Right cardiac atrium (tissue), 5 donors: ENCODE measurements at regions not wholly inside any gene's neighbourhood (a gene's known extent, or its start where the extent isn't known, plus 50 kb on each side); places are given as distances from the start of the nearest gene placed in this dataset.

Experiments
- ATAC-seq, 2 donors: fragments of 200-7000 bp; cut with Tn5 transposase; one replicate each; pipeline versions ENCODE4 v1.8.0 to v1.9.1; 2020; ENCODE audit warnings: moderate library complexity in 2 of 2, mild to moderate bottlenecking in 1 of 2
- DNase-seq, 3 donors: peaks; one replicate each; pipeline ENCODE4 v3.0.0-alpha.2; 2020
- H3K27ac ChIP-seq: one replicate; pipeline ENCODE4 v1.5.1; 2013; ENCODE audit warnings: mild to moderate bottlenecking, low read length, control low read depth, moderate library complexity
- H3K27me3 ChIP-seq: one replicate; pipeline ENCODE4 v1.6.1; 2013; ENCODE audit not compliant: control insufficient read depth, insufficient read depth
- H3K4me1 ChIP-seq: one replicate; pipeline ENCODE4 v1.6.1; 2013; ENCODE audit warnings: low read length; ENCODE audit not compliant: control insufficient read depth, insufficient read depth
- H3K4me3 ChIP-seq: one replicate; pipeline ENCODE4 v1.5.1; 2013; ENCODE audit warnings: low read length, control low read depth
- H3K9me3 ChIP-seq: one replicate; pipeline ENCODE4 v1.6.1; 2013; ENCODE audit warnings: low read length; ENCODE audit not compliant: control insufficient read depth
- WGBS: extraction: QIAGEN DNeasy Blood & Tissue Kit; methylation state at CpG from one replicate; pipeline ENCODE4 v1.1.7; 2013; 5-methylcytosine and 5-hydroxymethylcytosine counted together
- intact Hi-C, 4 donors: fragments of 100-400 bp; cut with DNase I; formaldehyde crosslinking; loops; one replicate each; pipeline versions ENCODE4 v1.11.0 to v1.14.0; 2022 to 2023
- donor health status: healthy with polysubstance abuse.
- donor health status: DM: no; HTN: yes; CAD: no.
- donor health status: DM: no; HTN: no; CAD: no.
- donor health status: DM: no; HTN: yes; CAD: no; lungs with severe emphysema.
- donor health status: DM: yes; HTN: yes; CAD: no.

DNA sequence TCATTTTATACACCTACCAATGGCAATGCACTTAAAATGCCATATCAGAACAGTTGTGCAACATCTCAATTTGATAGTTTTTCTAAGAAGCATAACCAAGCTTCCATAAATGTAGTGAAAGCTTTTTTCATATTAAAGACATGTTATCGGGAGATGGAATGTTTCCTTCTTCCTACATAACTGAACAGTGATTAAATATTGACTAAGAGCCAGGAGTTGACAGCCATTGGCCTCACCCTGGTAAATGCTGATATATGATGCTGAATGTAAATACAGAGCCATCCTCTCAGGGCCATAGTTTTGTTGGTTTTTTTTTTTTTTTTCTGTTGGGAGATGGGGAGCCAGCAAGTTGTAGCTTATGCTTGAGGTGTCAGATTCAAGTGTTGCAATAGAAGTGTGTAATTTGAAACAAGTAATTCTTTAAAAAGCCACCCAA lies 203.3 kb upstream of the IL12A start:
- no peaks in the 10 kb centered on the region for H3K9me3 ChIP-seq
- DNase-seq, result no peak
- H3K4me1 ChIP-seq, result peaks cover 3% of the 10 kb centered on the region
- ATAC-seq, result no peak
- 43% methylated on average over 1 of the region's 1 CpG for WGBS
- intact Hi-C loops, result no loop called here
- no peak overlapping the region for H3K27ac ChIP-seq
- H3K27me3 ChIP-seq, result no peaks in the 10 kb centered on the region
- no peak overlapping the region for H3K4me3 ChIP-seq

- Histone ChIP-seq H3K27ac (no peak overlapping the region), H3K9me3 (no peaks in the 10 kb centered on the region), H3K4me1 (peaks cover 5% of the 10 kb centered on the region), H3K4me3 (no peak overlapping the region), H3K27me3 (no peaks in the 10 kb centered on the region)
- DNase-seq, result no peak
- intact Hi-C loops, result no loop called here
- WGBS, result 90% methylated on average over 9 of the region's 9 CpGs
- no peak for ATAC-seq
Measured at GRCh38 chr3:159786489-159787177, 202.0 kb upstream of the IL12A start.

DNA sequence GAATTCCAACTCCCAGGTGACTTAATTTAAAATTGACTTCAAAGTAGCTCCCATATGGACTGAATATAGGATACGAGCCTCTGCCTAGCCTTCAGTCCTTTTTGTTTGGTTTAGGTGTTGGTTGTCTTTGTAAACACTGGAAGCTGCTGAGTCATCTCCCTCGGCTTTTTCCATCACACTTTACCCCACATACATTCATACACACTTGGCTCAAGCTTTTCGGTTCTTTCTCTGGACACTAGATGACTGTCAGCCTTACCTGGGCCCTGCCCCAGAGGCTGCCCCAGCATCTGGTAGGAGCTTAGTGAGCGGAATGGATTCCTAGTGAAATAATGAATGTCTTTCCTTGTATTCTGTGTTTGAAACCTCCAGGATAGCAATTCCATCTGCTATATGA lies 201.5 kb upstream of the IL12A start:
- Histone ChIP-seq H3K4me3 (no peak overlapping the region), H3K9me3 (no peaks in the 10 kb centered on the region), H3K27me3 (no peaks in the 10 kb centered on the region), H3K27ac (peak overlapping the region; percentile 42), H3K4me1 (peaks cover 5% of the 10 kb centered on the region)
- ATAC-seq (peak; percentile 30 to 37), DNase-seq (no peak)
- intact Hi-C loops, result no loop called here
- 70% methylated on average over 4 of the region's 4 CpGs for WGBS

- DNase-seq (peak in 1 of 3 donors; percentile 28), ATAC-seq (peak in 1 of 2 donors; percentile 58)
- intact Hi-C loops, result no loop called here
- Histone ChIP-seq H3K27me3 (no peaks in the 10 kb centered on the region), H3K27ac (no peak overlapping the region), H3K4me3 (no peak overlapping the region), H3K9me3 (no peaks in the 10 kb centered on the region), H3K4me1 (peaks cover 5% of the 10 kb centered on the region)
- 60% methylated on average over 5 of the region's 5 CpGs for WGBS
Measured at GRCh38 chr3:159787794-159788205, 200.8 kb upstream of the IL12A start.

GRCh38 chr3:159788291-159788690 lies 200.3 kb upstream of the IL12A start:
- Histone ChIP-seq H3K9me3 (no peaks in the 10 kb centered on the region), H3K4me1 (peaks cover 5% of the 10 kb centered on the region), H3K27me3 (no peaks in the 10 kb centered on the region), H3K4me3 (no peak overlapping the region), H3K27ac (no peak overlapping the region)
- WGBS, result 55% methylated on average over 3 of the region's 3 CpGs
- ATAC-seq (no peak), DNase-seq (no peak)
- intact Hi-C loops, result no loop called here

GRCh38 chr3:159789017-159789416 lies 199.6 kb upstream of the IL12A start:
- peaks cover 5% of the 10 kb centered on the region for H3K4me1 ChIP-seq
- intact Hi-C loops, result no loop called here

DNA sequence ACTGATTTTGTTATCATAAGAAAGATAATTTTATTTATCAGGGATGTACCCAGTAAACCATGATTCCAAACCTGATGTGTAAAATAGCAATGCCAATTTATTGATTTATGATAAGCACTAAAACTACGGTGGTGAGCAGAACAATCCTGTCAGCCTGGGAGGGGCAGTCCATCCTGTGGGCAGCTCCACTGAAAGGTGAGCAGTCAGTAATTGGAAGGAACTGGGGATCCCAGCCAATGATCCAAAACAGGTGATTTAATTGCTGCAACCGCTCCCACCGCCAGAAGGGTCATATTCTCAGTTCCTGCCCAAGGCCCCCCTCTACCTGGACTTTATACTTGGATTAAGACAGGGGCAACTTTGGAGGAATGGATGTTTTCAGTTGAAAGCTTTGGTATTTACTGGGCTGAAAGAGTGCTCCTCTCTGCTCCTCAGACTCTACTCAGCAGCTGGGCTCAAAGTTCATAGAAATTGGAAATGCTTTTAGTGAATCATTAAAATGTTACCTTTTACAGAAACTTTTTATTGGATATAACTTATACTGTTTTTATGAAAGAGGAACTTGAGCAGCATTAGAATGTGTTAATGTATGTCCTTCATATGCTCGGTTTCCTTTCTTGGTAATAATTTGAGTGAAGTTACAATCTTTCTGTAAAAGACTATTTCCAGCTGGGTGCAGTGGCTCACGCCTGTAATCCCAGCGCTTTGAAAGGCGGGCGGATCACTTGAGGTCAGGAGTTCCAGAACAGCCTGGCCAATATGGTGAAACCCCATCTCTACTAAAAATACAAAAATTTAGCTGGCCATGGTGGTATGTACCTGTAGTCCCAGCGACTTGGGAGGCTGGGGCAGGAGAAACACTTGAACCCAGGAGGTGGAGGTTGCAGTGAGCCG lies 198.6 kb upstream of the IL12A start:
- no peak for DNase-seq
- ATAC-seq, result no peak
- no peaks in the 10 kb centered on the region for H3K27me3 ChIP-seq
- no peak overlapping the region for H3K27ac ChIP-seq
- no peaks in the 10 kb centered on the region for H3K9me3 ChIP-seq
- WGBS, result 94% methylated on average over 10 of the region's 10 CpGs
- intact Hi-C loops, result no loop called here
- H3K4me1 ChIP-seq, result peaks cover 10% of the 10 kb centered on the region
- H3K4me3 ChIP-seq, result no peak overlapping the region

More at GRCh38 chr3:159789017-159789416, 199.6 kb upstream of the IL12A start:
- H3K9me3 ChIP-seq, result no peaks in the 10 kb centered on the region
- WGBS, result 75% methylated on average over 4 of the region's 4 CpGs
- DNase-seq, result no peak
- no peak overlapping the region for H3K4me3 ChIP-seq
- no peak for ATAC-seq
- no peak overlapping the region for H3K27ac ChIP-seq
- H3K27me3 ChIP-seq, result no peaks in the 10 kb centered on the region

DNA sequence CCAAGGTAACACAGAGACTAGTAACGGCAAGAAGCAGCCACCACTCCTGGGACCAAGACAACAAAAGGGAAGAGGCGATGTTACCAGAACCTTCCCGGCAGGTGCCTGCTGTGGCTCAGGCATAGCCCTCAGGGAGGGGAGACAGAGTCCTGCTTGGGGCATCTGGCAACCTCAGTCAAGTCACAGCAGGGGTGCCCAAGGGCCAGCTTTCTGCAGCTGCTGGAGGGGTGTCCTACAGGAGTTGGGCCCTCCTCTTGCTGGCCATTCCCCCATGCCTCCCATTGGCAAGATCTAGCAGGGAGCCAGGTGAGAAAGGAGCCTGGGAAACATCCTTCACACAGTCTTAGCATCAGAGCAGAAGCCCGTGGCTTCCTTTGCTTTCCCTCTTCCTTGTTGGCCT lies 197.3 kb upstream of the IL12A start:
- DNase-seq (no peak), ATAC-seq (no peak)
- intact Hi-C loops, result no loop called here
- 91% methylated on average over 4 of the region's 4 CpGs for WGBS
- Histone ChIP-seq H3K9me3 (no peaks in the 10 kb centered on the region), H3K27ac (no peak overlapping the region), H3K4me3 (no peak overlapping the region), H3K4me1 (peaks cover 14% of the 10 kb centered on the region), H3K27me3 (no peaks in the 10 kb centered on the region)

DNA sequence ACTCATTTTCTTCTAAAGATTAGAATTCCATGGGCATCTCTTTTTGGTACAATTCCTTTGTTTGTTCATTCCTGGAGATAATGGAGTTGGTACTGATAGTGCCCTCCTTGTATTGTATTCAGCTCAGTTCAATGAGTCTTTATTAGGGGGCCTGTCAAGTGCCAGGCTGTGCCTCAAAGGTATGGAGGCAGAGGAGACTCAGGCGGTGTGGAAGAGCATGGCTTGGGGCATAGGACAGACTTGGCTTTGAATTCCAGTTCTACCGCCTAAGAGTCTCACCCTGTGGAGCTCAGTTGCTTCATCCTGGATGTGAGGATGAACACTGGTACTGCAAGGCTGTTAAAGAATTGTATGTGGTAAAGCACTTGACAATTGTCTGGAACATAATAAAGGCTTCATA lies 196.6 kb upstream of the IL12A start:
- intact Hi-C loops, result no loop called here
- WGBS, result 94% methylated on average over 2 of the region's 2 CpGs
- no peak overlapping the region for H3K4me3 ChIP-seq
- no peak for ATAC-seq
- H3K9me3 ChIP-seq, result no peaks in the 10 kb centered on the region
- peak overlapping the region; percentile 61 for H3K27ac ChIP-seq
- no peaks in the 10 kb centered on the region for H3K27me3 ChIP-seq
- no peak for DNase-seq
- peaks cover 14% of the 10 kb centered on the region for H3K4me1 ChIP-seq

DNA sequence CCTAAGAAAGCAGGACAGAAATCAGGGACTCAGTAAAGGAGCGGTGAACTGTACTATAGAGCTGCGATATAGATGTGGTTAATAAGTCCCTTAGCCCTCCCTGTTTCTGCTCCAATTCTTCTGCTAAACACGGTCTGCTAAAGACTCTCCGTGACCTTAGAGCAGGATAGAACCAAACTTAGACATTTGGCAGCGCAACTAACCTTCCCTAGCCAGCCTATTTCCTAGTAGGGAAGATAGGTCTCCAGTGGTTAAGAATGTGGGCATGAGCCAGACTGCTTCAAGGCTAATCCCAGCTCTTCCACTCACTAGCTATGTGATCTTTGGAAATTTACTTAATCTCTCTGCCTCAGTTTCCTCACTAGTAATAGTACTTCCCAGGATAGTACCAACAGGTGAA lies 193.6 kb upstream of the IL12A start:
- no peaks in the 10 kb centered on the region for H3K9me3 ChIP-seq
- peak overlapping the region; percentile 66 for H3K27ac ChIP-seq
- no peaks in the 10 kb centered on the region for H3K27me3 ChIP-seq
- WGBS, result 55% methylated on average over 5 of the region's 5 CpGs
- peak; percentile 73 to 84 for ATAC-seq
- DNase-seq, result no peak
- H3K4me1 ChIP-seq, result peaks cover 12% of the 10 kb centered on the region
- no peak overlapping the region for H3K4me3 ChIP-seq
- intact Hi-C loops, result no loop called here

GRCh38 chr3:159795681-159796175 lies 192.9 kb upstream of the IL12A start:
- ATAC-seq (no peak), DNase-seq (no peak)
- Histone ChIP-seq H3K9me3 (no peaks in the 10 kb centered on the region), H3K27me3 (no peaks in the 10 kb centered on the region), H3K4me3 (no peak overlapping the region), H3K27ac (no peak overlapping the region), H3K4me1 (peaks cover 9% of the 10 kb centered on the region)
- WGBS, result 82% methylated on average over 2 of the region's 2 CpGs
- intact Hi-C loops, result no loop called here
